ENCODE measurements at regions not wholly inside any gene's neighbourhood (a gene's known extent, or its start where the extent isn't known, plus 50 kb on each side); places are given as distances from the start of the nearest gene placed in this dataset.
A peak's percentile ranks its signal among the peaks of the same experiment; 100 is the strongest.
"Not testable (repeated sequence)": the region's sequence is repeated elsewhere in the genome, so short reads cannot be mapped to it uniquely, and the experiment has no call there.

DNA sequence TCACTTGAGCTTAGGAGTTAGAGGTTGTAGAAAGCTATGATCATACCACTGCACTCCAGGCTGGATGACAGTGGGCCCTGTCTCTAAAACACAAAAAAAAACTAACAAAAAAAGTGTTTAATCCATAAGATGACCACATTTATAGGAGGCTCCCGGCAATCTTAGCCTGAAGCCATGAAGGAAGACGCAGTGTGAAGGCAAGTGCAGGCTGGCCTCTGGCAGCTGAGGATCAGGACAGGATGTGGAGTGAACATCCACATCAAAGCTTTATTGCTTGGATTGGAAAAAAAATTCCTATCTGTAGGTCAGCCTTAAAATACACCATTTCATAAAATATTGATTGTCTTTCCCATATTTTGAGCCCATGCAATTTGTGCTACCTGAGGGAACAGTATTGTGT is 115.9 kb upstream of the SIMC1 start:
- peak; percentile 89 for ATAC-seq (ENCODE audit: low read depth)
- not testable (repeated sequence) for H3K9me3 ChIP-seq (ENCODE audit: severe bottlenecking); H3K36me3 ChIP-seq (ENCODE audit: low read depth); H3K27ac ChIP-seq (ENCODE audit: poor library complexity, severe bottlenecking); H3K4me1 ChIP-seq (ENCODE audit: insufficient read depth, poor library complexity, severe bottlenecking); DNase-seq (ENCODE audit: low spot score); H3K4me3 ChIP-seq (ENCODE audit: severe bottlenecking); H3K27me3 ChIP-seq (ENCODE audit: insufficient read depth, poor library complexity, severe bottlenecking)

DNA sequence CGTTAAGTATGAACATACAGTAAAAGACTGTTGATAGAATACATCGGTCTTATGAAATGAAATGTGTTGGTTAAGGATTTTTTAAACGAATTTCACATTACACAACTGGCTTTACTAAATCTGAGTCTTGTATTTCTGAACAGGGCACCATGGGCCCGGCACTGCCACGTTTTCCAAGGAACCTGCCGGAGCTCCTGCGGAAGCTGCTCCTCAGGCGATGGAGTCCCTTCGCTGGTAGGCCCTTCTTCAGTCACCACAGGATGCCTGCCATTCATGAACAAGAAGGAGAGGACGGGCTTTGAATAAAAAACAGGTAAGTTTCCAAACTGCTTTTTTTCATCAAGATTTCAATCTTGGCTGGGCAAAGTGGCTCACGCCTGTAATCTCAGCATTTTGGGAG is 114.1 kb upstream of the SIMC1 start:
- H3K4me3 ChIP-seq (ENCODE audit: severe bottlenecking); DNase-seq (ENCODE audit: low spot score); H3K36me3 ChIP-seq (ENCODE audit: low read depth); ATAC-seq (ENCODE audit: low read depth); H3K9me3 ChIP-seq (ENCODE audit: severe bottlenecking); H3K27ac ChIP-seq (ENCODE audit: poor library complexity, severe bottlenecking); H3K4me1 ChIP-seq (ENCODE audit: insufficient read depth, poor library complexity, severe bottlenecking); H3K27me3 ChIP-seq (ENCODE audit: insufficient read depth, poor library complexity, severe bottlenecking): not testable (repeated sequence)

DNA sequence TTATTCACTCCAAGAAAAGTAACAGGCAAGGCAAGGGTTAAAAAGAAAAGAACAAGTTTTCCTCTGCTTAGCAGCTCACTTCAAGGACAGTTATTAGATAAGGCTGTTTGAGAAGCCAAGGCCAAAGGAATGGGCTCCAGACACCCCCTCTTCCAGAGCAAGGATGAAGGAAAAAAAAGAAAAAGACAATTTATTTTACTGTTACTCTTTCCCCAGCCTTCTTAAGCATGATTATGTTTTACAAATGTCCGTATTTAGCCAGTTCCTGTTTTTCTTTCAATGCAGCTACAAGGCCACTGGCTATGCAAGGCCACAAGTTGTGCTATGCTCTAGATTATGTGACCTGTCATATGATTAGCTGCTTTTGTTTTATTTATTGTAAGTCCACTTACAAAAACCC is 106.5 kb upstream of the SIMC1 start:
- Histone ChIP-seq H3K9me3 (ENCODE audit: severe bottlenecking) (no peaks in the 10 kb centered on the region), H3K36me3 (ENCODE audit: low read depth) (no peaks in the 10 kb centered on the region), H3K27ac (ENCODE audit: poor library complexity, severe bottlenecking) (no peak overlapping the region), H3K4me1 (ENCODE audit: insufficient read depth, poor library complexity, severe bottlenecking) (no peaks in the 10 kb centered on the region), H3K27me3 (ENCODE audit: insufficient read depth, poor library complexity, severe bottlenecking) (no peaks in the 10 kb centered on the region), H3K4me3 (ENCODE audit: severe bottlenecking) (no peak overlapping the region)
- TF ChIP-seq, protein P1, sequence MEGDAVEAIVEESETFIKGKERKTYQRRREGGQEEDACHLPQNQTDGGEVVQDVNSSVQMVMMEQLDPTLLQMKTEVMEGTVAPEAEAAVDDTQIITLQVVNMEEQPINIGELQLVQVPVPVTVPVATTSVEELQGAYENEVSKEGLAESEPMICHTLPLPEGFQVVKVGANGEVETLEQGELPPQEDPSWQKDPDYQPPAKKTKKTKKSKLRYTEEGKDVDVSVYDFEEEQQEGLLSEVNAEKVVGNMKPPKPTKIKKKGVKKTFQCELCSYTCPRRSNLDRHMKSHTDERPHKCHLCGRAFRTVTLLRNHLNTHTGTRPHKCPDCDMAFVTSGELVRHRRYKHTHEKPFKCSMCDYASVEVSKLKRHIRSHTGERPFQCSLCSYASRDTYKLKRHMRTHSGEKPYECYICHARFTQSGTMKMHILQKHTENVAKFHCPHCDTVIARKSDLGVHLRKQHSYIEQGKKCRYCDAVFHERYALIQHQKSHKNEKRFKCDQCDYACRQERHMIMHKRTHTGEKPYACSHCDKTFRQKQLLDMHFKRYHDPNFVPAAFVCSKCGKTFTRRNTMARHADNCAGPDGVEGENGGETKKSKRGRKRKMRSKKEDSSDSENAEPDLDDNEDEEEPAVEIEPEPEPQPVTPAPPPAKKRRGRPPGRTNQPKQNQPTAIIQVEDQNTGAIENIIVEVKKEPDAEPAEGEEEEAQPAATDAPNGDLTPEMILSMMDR (IDR thresholded peaks at IDR 0.05; ENCODE audit: poor library complexity, severe bottlenecking), result no peak
- no peak for DNase-seq (ENCODE audit: low spot score)
- ATAC-seq (ENCODE audit: low read depth), result no peak

DNA sequence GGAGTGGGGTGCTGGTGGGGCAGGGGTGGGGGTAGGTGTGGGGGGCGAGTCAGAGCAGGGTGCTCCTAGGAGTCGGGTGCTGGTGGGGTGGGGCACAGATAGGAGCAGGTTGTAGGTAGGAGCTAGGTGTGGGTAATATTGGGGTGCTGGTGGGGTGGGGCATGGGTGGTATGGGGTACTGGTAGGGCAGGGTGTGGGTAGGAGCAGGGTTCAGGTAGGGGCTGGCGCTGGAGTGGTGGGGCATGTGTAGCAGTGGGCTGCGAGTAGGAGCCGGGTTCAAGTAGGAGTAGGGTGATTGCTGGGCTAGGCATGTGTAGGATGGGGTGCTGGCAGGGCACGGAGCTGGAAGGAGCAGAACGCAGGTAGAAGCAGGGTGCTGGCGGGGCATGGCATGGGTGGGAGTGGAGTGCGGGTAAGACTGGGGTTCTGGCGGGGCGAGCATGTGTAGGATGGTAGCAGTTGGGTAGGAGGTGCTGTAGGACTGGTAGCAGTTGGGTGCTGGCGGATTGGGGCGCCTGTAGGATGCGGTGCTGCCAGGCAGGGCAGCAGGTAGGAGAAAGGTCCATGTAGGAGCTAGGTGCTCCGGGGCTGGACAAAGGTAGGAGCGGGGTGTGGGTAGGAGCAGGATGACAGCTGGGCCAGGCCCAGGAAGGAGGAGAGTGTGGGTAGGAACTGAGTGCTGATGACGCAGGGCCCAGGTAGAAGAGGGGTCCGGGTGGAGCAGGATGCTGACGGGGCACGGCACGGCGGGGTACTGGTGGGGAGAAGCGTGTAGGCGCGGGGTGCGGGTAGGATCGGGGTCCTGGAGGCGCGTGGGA is 105.5 kb upstream of the SIMC1 start:
- H3K36me3 ChIP-seq (ENCODE audit: low read depth), result no peaks in the 10 kb centered on the region
- no peaks in the 10 kb centered on the region for H3K9me3 ChIP-seq (ENCODE audit: severe bottlenecking)
- TF ChIP-seq, protein P1 (IDR thresholded peaks at IDR 0.05; ENCODE audit: poor library complexity, severe bottlenecking), result no peak
- ATAC-seq (ENCODE audit: low read depth), result peak; percentile 33; the same call in 2 of the 3 replicates
- H3K27ac ChIP-seq (ENCODE audit: poor library complexity, severe bottlenecking), result no peak overlapping the region
- DNase-seq (ENCODE audit: low spot score), result peak; percentile 71
- no peak overlapping the region for H3K4me3 ChIP-seq (ENCODE audit: severe bottlenecking)
- no peaks in the 10 kb centered on the region for H3K4me1 ChIP-seq (ENCODE audit: insufficient read depth, poor library complexity, severe bottlenecking)
- no peaks in the 10 kb centered on the region for H3K27me3 ChIP-seq (ENCODE audit: insufficient read depth, poor library complexity, severe bottlenecking)

DNA sequence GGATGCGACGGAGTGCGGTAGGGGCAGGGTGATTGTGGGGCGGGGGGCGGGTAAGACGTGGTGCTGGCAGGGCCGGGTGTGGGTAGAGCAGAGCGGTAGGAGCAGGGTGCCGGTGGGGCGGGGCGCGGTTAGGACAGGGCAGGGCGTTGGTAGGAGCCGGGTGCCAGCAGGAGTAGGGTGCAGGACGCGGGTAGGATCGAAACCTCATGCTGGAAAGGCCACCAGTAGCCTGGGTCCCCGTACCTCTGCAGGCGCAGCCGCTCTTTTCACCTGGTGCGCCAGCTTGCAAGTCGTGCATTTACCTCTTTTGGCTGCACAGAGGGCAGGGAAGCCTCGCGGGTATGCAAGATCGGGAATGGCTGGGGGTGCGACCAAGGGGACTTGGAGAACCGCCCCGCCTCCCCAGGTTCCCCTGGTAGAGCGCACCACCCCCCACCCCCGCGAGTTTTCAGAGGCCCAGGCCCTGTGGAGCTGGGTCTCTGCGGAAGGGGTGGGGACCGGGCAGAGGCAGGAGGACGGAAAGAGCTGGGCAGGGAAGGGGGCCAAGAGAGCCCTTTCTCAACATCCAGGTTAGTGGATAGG is 104.8 kb upstream of the SIMC1 start:
- Histone ChIP-seq H3K27me3 (ENCODE audit: insufficient read depth, poor library complexity, severe bottlenecking) (no peaks in the 10 kb centered on the region), H3K9me3 (ENCODE audit: severe bottlenecking) (no peaks in the 10 kb centered on the region), H3K27ac (ENCODE audit: poor library complexity, severe bottlenecking) (no peak overlapping the region), H3K36me3 (ENCODE audit: low read depth) (no peaks in the 10 kb centered on the region), H3K4me1 (ENCODE audit: insufficient read depth, poor library complexity, severe bottlenecking) (no peaks in the 10 kb centered on the region), H3K4me3 (ENCODE audit: severe bottlenecking) (peak overlapping the region; percentile 8)
- DNase-seq (ENCODE audit: low spot score) (peak; percentile 74), ATAC-seq (ENCODE audit: low read depth) (peak; percentile 66)
- TF ChIP-seq, protein P1 (IDR thresholded peaks at IDR 0.05; ENCODE audit: poor library complexity, severe bottlenecking), result no peak

DNA sequence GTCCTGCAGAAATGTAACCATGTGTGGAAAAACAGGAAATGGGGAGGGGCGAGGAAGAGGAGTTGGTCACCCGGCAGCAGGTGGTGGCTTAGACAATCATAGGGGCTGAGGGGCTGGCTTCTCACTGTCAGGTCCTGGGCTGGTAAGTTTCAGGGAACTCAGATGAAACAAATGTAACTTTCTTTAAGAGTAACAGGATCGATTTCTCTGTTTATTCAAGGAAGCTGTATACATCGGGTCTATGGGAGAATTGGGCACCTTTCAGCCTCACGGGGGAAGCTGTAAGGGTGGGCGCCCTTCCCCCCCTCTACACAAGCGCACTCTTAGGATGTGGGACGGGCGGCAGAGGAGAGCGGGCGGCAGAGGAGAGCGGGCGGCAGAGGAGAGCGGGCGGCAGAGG is 104.3 kb upstream of the SIMC1 start:
- no peaks in the 10 kb centered on the region for H3K4me1 ChIP-seq (ENCODE audit: insufficient read depth, poor library complexity, severe bottlenecking)
- H3K9me3 ChIP-seq (ENCODE audit: severe bottlenecking), result no peaks in the 10 kb centered on the region
- TF ChIP-seq, protein P1 (IDR thresholded peaks at IDR 0.05; ENCODE audit: poor library complexity, severe bottlenecking), result no peak
- H3K27ac ChIP-seq (ENCODE audit: poor library complexity, severe bottlenecking), result no peak overlapping the region
- ATAC-seq (ENCODE audit: low read depth) (no peak), DNase-seq (ENCODE audit: low spot score) (no peak)
- H3K4me3 ChIP-seq (ENCODE audit: severe bottlenecking), result no peak overlapping the region
- H3K27me3 ChIP-seq (ENCODE audit: insufficient read depth, poor library complexity, severe bottlenecking), result no peaks in the 10 kb centered on the region
- no peaks in the 10 kb centered on the region for H3K36me3 ChIP-seq (ENCODE audit: low read depth)

Data from RWPE2 (cell line).